Upper lobe of right lung (tissue), 1 donor: ENCODE measurements at regions not wholly inside any gene's neighbourhood (a gene's known extent, or its start where the extent isn't known, plus 50 kb on each side); places are given as distances from the start of the nearest gene placed in this dataset.

Source experiments
- ATAC-seq: fragments of 200-7000 bp; cut with Tn5 transposase; one replicate; pipeline ENCODE4 v1.9.1; 2020; ENCODE audit warnings: mild to moderate bottlenecking, moderate library complexity
- DNase-seq: peaks from one replicate; pipeline ENCODE4 v3.0.0-alpha.2; 2020
- H3K27ac ChIP-seq: fragments of 200-600 bp; one replicate; pipeline ENCODE4 v1.8.0; 2022
- H3K27me3 ChIP-seq: fragments of 200-600 bp; one replicate; pipeline ENCODE4 v1.8.0; 2022; ENCODE audit warnings: mild to moderate bottlenecking
- H3K36me3 ChIP-seq: fragments of 200-600 bp; one replicate; pipeline ENCODE4 v1.8.0; 2022
- H3K4me1 ChIP-seq: fragments of 200-600 bp; one replicate; pipeline ENCODE4 v1.8.0; 2022
- H3K4me3 ChIP-seq: fragments of 200-600 bp; one replicate; pipeline ENCODE4 v1.8.0; 2022; ENCODE audit warnings: mild to moderate bottlenecking
- H3K9me3 ChIP-seq: fragments of 200-600 bp; one replicate; pipeline ENCODE4 v1.8.0; 2022
- intact Hi-C: fragments of 100-400 bp; cut with DNase I; formaldehyde crosslinking; loops from one replicate; pipeline ENCODE4 v1.11.0; 2022
- TF ChIP-seq, protein P1 (sequence below): fragments of 200-600 bp; IDR thresholded peaks from one replicate; pipeline ENCODE4 v1.8.0; 2022; ENCODE audit warnings: antibody characterized with exemption
- donor health status: DM: no; HTN: yes; CAD: no; lungs with severe emphysema.

DNA sequence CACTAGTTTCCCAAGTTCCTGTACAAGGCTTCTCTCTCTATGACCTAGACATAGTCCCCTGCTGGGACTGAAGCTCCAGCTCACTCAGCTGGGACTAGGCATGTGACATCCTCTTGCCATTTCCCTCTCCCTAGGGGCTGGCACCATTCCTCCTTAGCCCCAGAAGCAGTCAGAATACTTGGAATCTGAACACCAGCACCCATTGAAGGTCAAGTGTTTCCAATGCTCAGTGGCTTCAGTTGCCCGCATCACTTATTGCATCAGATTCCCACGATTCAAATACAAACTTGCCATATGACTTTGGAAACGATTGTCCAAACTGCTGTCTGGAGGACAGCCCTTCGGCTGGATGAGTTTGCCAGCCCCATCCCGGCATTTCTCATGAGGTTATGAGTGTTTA lies 65.5 kb upstream of the HOPX start:
- ATAC-seq = no peak
- Histone ChIP-seq H3K4me1 (no peaks in the 10 kb centered on the region), H3K9me3 (no peaks in the 10 kb centered on the region), H3K4me3 (no peak overlapping the region), H3K27me3 (no peaks in the 10 kb centered on the region), H3K36me3 (no peaks in the 10 kb centered on the region), H3K27ac (no peak overlapping the region)
- TF ChIP-seq, protein P1, sequence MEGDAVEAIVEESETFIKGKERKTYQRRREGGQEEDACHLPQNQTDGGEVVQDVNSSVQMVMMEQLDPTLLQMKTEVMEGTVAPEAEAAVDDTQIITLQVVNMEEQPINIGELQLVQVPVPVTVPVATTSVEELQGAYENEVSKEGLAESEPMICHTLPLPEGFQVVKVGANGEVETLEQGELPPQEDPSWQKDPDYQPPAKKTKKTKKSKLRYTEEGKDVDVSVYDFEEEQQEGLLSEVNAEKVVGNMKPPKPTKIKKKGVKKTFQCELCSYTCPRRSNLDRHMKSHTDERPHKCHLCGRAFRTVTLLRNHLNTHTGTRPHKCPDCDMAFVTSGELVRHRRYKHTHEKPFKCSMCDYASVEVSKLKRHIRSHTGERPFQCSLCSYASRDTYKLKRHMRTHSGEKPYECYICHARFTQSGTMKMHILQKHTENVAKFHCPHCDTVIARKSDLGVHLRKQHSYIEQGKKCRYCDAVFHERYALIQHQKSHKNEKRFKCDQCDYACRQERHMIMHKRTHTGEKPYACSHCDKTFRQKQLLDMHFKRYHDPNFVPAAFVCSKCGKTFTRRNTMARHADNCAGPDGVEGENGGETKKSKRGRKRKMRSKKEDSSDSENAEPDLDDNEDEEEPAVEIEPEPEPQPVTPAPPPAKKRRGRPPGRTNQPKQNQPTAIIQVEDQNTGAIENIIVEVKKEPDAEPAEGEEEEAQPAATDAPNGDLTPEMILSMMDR = no peak
- DNase-seq = no peak
- intact Hi-C loops = no loop called here

DNA sequence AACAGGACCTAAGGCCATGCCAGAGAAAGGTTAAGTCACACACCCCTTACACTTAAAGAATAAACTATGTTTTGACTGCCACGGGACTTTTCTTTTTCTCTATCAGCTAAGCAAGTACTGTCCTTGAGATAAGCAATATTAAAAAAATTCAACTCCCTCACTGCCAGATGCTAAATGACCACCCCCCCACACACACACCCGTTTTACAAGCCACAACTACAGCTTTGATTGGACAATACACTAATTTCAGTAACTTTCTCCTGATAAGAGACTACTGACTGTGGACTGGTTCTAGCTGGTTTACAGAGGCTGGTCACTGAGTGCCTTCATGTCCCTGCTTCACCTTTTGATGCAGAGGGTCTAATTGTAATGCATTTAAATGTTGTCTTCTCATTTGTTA lies 63.9 kb upstream of the HOPX start:
- Histone ChIP-seq H3K27ac (no peak overlapping the region), H3K36me3 (no peaks in the 10 kb centered on the region), H3K9me3 (no peaks in the 10 kb centered on the region), H3K27me3 (no peaks in the 10 kb centered on the region), H3K4me3 (no peak overlapping the region), H3K4me1 (no peaks in the 10 kb centered on the region)
- no peak for DNase-seq
- intact Hi-C loops = no loop called here
- no peak for ATAC-seq
- TF ChIP-seq, protein P1 = no peak

DNA sequence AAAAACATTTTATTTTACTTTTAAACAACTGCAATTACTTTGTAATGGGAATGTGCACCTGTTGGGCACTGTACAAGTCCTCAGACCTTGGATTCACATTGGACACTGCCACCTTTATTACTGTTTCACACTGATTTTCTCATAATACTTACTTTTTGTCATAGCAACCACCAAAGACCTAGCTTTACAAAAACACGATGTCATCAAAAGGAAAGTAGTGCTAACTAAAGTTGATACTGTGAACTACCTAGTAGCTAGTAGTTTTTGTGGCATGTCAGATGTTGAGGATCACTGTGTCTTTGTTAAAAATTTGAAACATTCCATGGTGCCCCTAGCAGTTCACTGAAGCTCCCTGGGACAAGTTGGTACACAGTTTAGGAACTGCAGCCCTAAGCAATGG lies 62.9 kb upstream of the HOPX start:
- TF ChIP-seq, protein P1 = no peak
- Histone ChIP-seq H3K4me1 (no peaks in the 10 kb centered on the region), H3K4me3 (no peak overlapping the region), H3K27me3 (no peaks in the 10 kb centered on the region), H3K36me3 (no peaks in the 10 kb centered on the region), H3K27ac (no peak overlapping the region), H3K9me3 (no peaks in the 10 kb centered on the region)
- DNase-seq = no peak
- intact Hi-C loops = no loop called here
- ATAC-seq = no peak

- no peaks in the 10 kb centered on the region for H3K9me3 ChIP-seq
- no peaks in the 10 kb centered on the region for H3K27me3 ChIP-seq
- TF ChIP-seq, protein P1 = no peak
- H3K27ac ChIP-seq = no peak overlapping the region
- DNase-seq (no peak), ATAC-seq (no peak)
- H3K4me3 ChIP-seq = no peak overlapping the region
- intact Hi-C loops = no loop called here
- H3K36me3 ChIP-seq = no peaks in the 10 kb centered on the region
- no peaks in the 10 kb centered on the region for H3K4me1 ChIP-seq
Measured at GRCh38 chr4:56743550-56743949, 62.5 kb upstream of the HOPX start.

GRCh38 chr4:56742080-56742871 lies 61.2 kb upstream of the HOPX start:
- no peaks in the 10 kb centered on the region for H3K9me3 ChIP-seq
- no peaks in the 10 kb centered on the region for H3K27me3 ChIP-seq
- no peak for ATAC-seq
- TF ChIP-seq, protein P1 = no peak
- no peak for DNase-seq
- no peak overlapping the region for H3K27ac ChIP-seq
- no peaks in the 10 kb centered on the region for H3K4me1 ChIP-seq
- intact Hi-C loops = no loop called here
- H3K36me3 ChIP-seq = no peaks in the 10 kb centered on the region
- H3K4me3 ChIP-seq = no peak overlapping the region

DNA sequence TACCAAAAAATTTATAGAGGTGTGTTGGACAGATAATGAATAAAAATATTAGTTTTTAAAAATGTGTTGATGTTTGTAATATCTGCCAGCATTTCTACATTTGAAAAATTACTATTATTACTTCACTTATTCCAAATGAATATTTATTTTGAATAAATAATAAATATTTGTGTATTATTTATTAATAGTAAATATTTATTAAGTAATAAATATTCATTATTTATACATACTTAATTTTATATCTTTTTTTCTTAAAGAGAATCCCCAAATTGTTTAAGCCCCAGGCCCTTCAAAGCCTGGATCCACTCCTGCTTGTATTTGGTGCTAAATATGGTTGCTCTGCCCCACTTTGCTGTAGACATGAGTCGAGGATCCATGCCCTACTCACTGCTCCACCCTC lies 60.5 kb upstream of the HOPX start:
- no peak for ATAC-seq
- TF ChIP-seq, protein P1 = no peak

More for the DNA sequence above, 60.5 kb upstream of the HOPX start:
- H3K9me3 ChIP-seq = no peaks in the 10 kb centered on the region
- H3K4me1 ChIP-seq = no peaks in the 10 kb centered on the region
- no peak for DNase-seq
- H3K36me3 ChIP-seq = no peaks in the 10 kb centered on the region
- H3K4me3 ChIP-seq = no peak overlapping the region
- intact Hi-C loops = no loop called here
- H3K27ac ChIP-seq = no peak overlapping the region
- no peaks in the 10 kb centered on the region for H3K27me3 ChIP-seq
